ENCODE measurements at regions not wholly inside any gene's neighbourhood (a gene's known extent, or its start where the extent isn't known, plus 50 kb on each side); places are given as distances from the start of the nearest gene placed in this dataset.

DNA sequence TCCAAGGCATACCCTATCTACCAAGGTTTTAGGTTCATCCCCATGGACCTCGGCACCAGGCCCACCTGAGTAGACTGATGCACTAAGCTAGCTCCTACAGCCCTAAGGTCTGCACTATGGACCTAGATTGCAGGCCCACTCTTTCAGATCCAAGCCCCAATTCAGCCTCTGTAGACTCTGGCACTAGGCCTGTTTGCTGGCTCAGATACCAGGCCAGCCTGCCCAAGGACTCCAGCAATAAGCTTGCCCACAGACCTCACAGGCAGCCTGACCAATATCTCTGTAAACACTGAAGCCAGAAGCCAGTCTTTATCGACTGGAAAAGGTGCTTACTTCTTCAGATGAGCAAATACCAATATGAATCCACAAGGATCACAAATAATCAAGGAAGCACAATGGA is 411.3 kb downstream of the INSC start:
- no peak for DNase-seq (ENCODE audit: low read depth, low spot score)
- intact Hi-C loops (cut with micrococcal nuclease; ENCODE audit: unreplicated experiment) (no loop called here), in situ Hi-C loops (cut with HindIII; ENCODE audit: low pct_unique_long_range_greater_than_20kb, low sequenced_read_pairs) (no loop called here)
- no peak for ATAC-seq
- H3K4me3 ChIP-seq (ENCODE audit: low read depth in 2 of 2, low read length in 2 of 2), result no peak overlapping the region
- no peak overlapping the region for H3K27ac ChIP-seq (ENCODE audit: low read length)
- BruUV-seq (replicated peaks), result no TSS peak
- H3K36me3 ChIP-seq (ENCODE audit: control insufficient read depth, insufficient read depth, low read length), result no peaks in the 10 kb centered on the region
- ChIA-PET CTCF (interaction anchor here (0.6 kb wide), 1 partner anchor 121 kb away, joined by 3 read pairs; no protein-coding TSS in a partner anchor), POLR2A (no interaction called here)
- no peak for TF ChIP-seq POLR2AphosphoS5 (IDR thresholded peaks at IDR 0.05; ENCODE audit: low read depth, low read length)
- TF ChIP-seq SIN3A (IDR thresholded peaks at IDR 0.05; ENCODE audit: borderline replicate concordance, insufficient read depth, low read depth, low read length), result no peak
- TF ChIP-seq TCF7L2 (IDR thresholded peaks at IDR 0.05; ENCODE audit: low read depth, low read length), result no peak
- TF ChIP-seq, protein P1, sequence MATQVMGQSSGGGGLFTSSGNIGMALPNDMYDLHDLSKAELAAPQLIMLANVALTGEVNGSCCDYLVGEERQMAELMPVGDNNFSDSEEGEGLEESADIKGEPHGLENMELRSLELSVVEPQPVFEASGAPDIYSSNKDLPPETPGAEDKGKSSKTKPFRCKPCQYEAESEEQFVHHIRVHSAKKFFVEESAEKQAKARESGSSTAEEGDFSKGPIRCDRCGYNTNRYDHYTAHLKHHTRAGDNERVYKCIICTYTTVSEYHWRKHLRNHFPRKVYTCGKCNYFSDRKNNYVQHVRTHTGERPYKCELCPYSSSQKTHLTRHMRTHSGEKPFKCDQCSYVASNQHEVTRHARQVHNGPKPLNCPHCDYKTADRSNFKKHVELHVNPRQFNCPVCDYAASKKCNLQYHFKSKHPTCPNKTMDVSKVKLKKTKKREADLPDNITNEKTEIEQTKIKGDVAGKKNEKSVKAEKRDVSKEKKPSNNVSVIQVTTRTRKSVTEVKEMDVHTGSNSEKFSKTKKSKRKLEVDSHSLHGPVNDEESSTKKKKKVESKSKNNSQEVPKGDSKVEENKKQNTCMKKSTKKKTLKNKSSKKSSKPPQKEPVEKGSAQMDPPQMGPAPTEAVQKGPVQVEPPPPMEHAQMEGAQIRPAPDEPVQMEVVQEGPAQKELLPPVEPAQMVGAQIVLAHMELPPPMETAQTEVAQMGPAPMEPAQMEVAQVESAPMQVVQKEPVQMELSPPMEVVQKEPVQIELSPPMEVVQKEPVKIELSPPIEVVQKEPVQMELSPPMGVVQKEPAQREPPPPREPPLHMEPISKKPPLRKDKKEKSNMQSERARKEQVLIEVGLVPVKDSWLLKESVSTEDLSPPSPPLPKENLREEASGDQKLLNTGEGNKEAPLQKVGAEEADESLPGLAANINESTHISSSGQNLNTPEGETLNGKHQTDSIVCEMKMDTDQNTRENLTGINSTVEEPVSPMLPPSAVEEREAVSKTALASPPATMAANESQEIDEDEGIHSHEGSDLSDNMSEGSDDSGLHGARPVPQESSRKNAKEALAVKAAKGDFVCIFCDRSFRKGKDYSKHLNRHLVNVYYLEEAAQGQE (IDR thresholded peaks at IDR 0.05; ENCODE audit: insufficient read depth in 1 of 2, low read depth in 2 of 2, low read length in 1 of 2), result no peak
- TF ChIP-seq CTCF (IDR thresholded peaks at IDR 0.05), result no peak
- no peaks in the 10 kb centered on the region for H3K9me3 ChIP-seq (ENCODE audit: control insufficient read depth, insufficient read depth, low read depth, low read length)
- H3K27me3 ChIP-seq (ENCODE audit: control insufficient read depth, insufficient read depth, low read length), result no peaks in the 10 kb centered on the region
- no peaks in the 10 kb centered on the region for H3K4me1 ChIP-seq (ENCODE audit: control insufficient read depth, insufficient read depth, low read length)

DNA sequence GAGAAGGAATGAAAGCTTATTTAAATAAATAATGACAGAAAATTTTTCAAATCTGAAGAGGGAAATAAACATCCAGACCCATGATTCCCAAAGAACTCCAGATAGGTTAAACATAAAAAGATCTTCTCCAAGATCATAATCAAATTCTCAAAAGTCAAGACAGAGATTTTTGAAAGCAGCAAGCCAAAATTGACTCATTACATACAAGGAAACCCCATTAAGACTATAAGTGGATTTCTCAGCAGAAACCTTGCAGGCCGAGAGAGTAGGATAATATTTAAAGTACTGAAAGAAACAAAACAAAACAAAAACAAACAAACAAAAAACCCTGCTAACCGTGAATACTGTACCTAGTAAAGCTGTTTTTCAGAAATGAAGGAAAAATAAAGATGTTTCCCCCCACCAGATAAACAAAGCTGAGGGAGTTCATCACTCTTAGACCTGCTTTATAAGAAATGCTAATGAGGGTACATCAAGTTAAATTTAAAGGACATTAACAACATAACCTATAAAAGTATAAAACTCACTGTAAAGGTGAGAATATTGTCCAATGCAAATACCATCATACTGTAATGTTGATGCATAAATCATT is 412.2 kb downstream of the INSC start:
- H3K27ac ChIP-seq (ENCODE audit: low read length), result no peak overlapping the region
- H3K4me3 ChIP-seq (ENCODE audit: low read depth in 2 of 2, low read length in 2 of 2), result no peak overlapping the region
- TF ChIP-seq, protein P1 (IDR thresholded peaks at IDR 0.05; ENCODE audit: insufficient read depth in 1 of 2, low read depth in 2 of 2, low read length in 1 of 2), result no peak
- CTCF ChIA-PET, result interaction anchor here (0.6 kb wide), 1 partner anchor 122 kb away, joined by 3 read pairs; no protein-coding TSS in a partner anchor
- in situ Hi-C loops (cut with HindIII; ENCODE audit: low pct_unique_long_range_greater_than_20kb, low sequenced_read_pairs), result no loop called here
- H3K27me3 ChIP-seq (ENCODE audit: control insufficient read depth, insufficient read depth, low read length), result no peaks in the 10 kb centered on the region
- no peaks in the 10 kb centered on the region for H3K36me3 ChIP-seq (ENCODE audit: control insufficient read depth, insufficient read depth, low read length)
- H3K4me1 ChIP-seq (ENCODE audit: control insufficient read depth, insufficient read depth, low read length), result no peaks in the 10 kb centered on the region
- DNase-seq (ENCODE audit: low read depth, low spot score) (no peak), ATAC-seq (no peak)
- no TSS peak for BruUV-seq (replicated peaks)
- intact Hi-C loops (cut with micrococcal nuclease; ENCODE audit: unreplicated experiment), result no loop called here
- POLR2A ChIA-PET, result no interaction called here
- no peaks in the 10 kb centered on the region for H3K9me3 ChIP-seq (ENCODE audit: control insufficient read depth, insufficient read depth, low read depth, low read length)

Measured in Panc1 (cell line).